ENCODE measurements at regions not wholly inside any gene's neighbourhood (a gene's known extent, or its start where the extent isn't known, plus 50 kb on each side); places are given as distances from the start of the nearest gene placed in this dataset.

GRCh38 chr4:55251342-55251741, 94.7 kb upstream of the SRD5A3 start (continued):
- TF ChIP-seq REST (IDR thresholded peaks at IDR 0.05): no peak
- no peak for TF ChIP-seq MAFK (IDR thresholded peaks at IDR 0.05; ENCODE audit: partially characterized antibody)
- TF ChIP-seq CTCF (IDR thresholded peaks at IDR 0.05): no peak
- TF ChIP-seq CHD4 (IDR thresholded peaks at IDR 0.05; ENCODE audit: borderline replicate concordance): no peak
- no peak for TF ChIP-seq HOXB5 (CRISPR knock-in tag; IDR thresholded peaks at IDR 0.05)
- TF ChIP-seq RNF2 (IDR thresholded peaks at IDR 0.05; ENCODE audit: borderline replicate concordance, low read depth): no peak

GRCh38 chr4:55251896-55252295, 94.1 kb upstream of the SRD5A3 start:
- DNase-seq (ENCODE audit: low read depth in 1 of 2, low spot score in 1 of 2): no peak
- TF ChIP-seq BHLHE40 (IDR thresholded peaks at IDR 0.05; ENCODE audit: low read depth, low read length) (no peak), MYC (IDR thresholded peaks at IDR 0.05; ENCODE audit: borderline replicate concordance, low read length) (no peak), MAX (IDR thresholded peaks at IDR 0.05) (no peak), HOXB13 (CRISPR knock-in tag; IDR thresholded peaks at IDR 0.05; ENCODE audit: low read depth) (no peak), POLR2AphosphoS2 (conservative IDR thresholded peaks at IDR 0.05; ENCODE audit: low read length) (no peak), NR3C1 (IDR thresholded peaks at IDR 0.05) (no peak), CBX2 (IDR thresholded peaks at IDR 0.05; ENCODE audit: borderline replicate concordance, low read depth) (no peak), EP300 (IDR thresholded peaks at IDR 0.05) (no peak)
- no peaks in the 10 kb centered on the region for H3K9me3 ChIP-seq
- H3K4me2 ChIP-seq: no peak overlapping the region
- WGBS (ENCODE audit: missing lambda C conversion rate): 37% methylated on average over 5 of the region's 5 CpGs
- no peak for FAIRE-seq
- no peak overlapping the region for H3K27ac ChIP-seq
- no peak for ATAC-seq
- ChIA-PET CTCF (no interaction called here), POLR2A (no interaction called here)
- H3K4me3 ChIP-seq: no peak overlapping the region
- no peaks in the 10 kb centered on the region for H3K4me1 ChIP-seq

GRCh38 chr4:55253948-55254593, 92.0 kb upstream of the SRD5A3 start:
- FAIRE-seq: no peak
- POLR2A ChIA-PET: no interaction called here

More at GRCh38 chr4:55253948-55254593, 92.0 kb upstream of the SRD5A3 start:
- Histone ChIP-seq H3K4me3 (no peak overlapping the region), H3K4me2 (no peak overlapping the region), H3K4me1 (no peaks in the 10 kb centered on the region), H3K9me3 (no peaks in the 10 kb centered on the region), H3K27ac (no peak overlapping the region)
- CTCF ChIA-PET: no interaction called here
- DNase-seq (ENCODE audit: low read depth in 1 of 2, low spot score in 1 of 2) (no peak), ATAC-seq (no peak)
- 37% methylated on average over 8 of the region's 8 CpGs for WGBS (ENCODE audit: missing lambda C conversion rate)
- no peak for TF ChIP-seq FOSB (CRISPR knock-in tag; IDR thresholded peaks at IDR 0.05)
- no peak for TF ChIP-seq BCL3 (IDR thresholded peaks at IDR 0.05)
- TF ChIP-seq BHLHE40 (IDR thresholded peaks at IDR 0.05; ENCODE audit: low read depth, low read length): no peak
- no peak for TF ChIP-seq CHD2 (IDR thresholded peaks at IDR 0.05; ENCODE audit: low read length, partially characterized antibody)
- TF ChIP-seq CBX8 (IDR thresholded peaks at IDR 0.05): no peak
- TF ChIP-seq SREBF2 (IDR thresholded peaks at IDR 0.05): no peak

All from A549 (cell line).